NT2/D1 (cell line): ENCODE measurements at regions not wholly inside any gene's neighbourhood (a gene's known extent, or its start where the extent isn't known, plus 50 kb on each side); places are given as distances from the start of the nearest gene placed in this dataset.

ENCODE experiments used
- SUZ12 ChIP-seq: IDR thresholded peaks from 2 replicates; pipeline ENCODE4 v1.6.1; 2011; ENCODE audit not compliant: insufficient read length, insufficient read depth; ENCODE audit errors: extremely low read depth
- ZNF274 ChIP-seq: IDR thresholded peaks from 2 replicates; pipeline ENCODE4 v1.6.1; 2011; ENCODE audit warnings: mild to moderate bottlenecking, low read depth, low read length

- no peak for TF ChIP-seq ZNF274
- no peak for TF ChIP-seq SUZ12
Measured at GRCh38 chr10:107653832-107654287, 489.4 kb upstream of the SORCS1 start.
